ENCODE measurements at regions not wholly inside any gene's neighbourhood (a gene's known extent, or its start where the extent isn't known, plus 50 kb on each side); places are given as distances from the start of the nearest gene placed in this dataset.

DNA sequence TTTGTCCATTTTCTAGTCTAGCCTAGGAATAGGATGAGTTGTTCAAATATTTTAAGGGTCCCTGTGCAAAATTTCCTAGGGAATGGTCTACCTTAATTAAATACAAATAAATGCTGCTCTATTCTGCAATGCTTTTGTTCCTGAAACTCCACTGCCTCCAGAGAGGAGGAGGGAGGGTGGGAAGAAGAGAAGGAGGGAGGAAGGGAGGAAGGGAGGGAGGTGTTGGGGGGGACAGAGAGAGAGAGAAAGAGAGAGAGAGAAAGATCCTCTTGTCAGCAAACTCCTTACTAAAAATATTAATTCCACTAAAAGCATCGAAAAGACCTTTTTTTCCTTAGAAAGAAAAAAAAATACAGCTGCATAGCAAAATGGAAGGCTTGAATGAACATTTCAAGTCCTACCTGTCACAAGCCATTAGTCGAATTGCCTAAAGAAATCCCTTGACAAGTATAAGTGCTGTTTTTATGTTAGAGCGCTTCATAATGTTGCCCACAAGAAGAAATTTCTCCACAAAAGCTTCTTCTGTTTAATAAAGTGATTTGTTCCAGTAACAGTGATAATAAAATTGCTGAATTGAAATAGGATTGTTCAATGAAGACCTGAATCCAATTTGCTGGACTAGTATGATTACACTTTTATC lies 106.0 kb downstream of the NKX6-1 start:
- intact Hi-C loops (cut with micrococcal nuclease; ENCODE audit: unreplicated experiment), result no loop called here
- BruUV-seq (replicated peaks), result no TSS peak
- no peak overlapping the region for H3K4me3 Mint-ChIP-seq (ENCODE audit: low read depth, unreplicated experiment)
- H3K4me1 Mint-ChIP-seq (ENCODE audit: low read depth, unreplicated experiment), result no peaks in the 10 kb centered on the region
- no peaks in the 10 kb centered on the region for H3K9me3 Mint-ChIP-seq (ENCODE audit: low read depth, unreplicated experiment)
- H3K36me3 Mint-ChIP-seq (ENCODE audit: insufficient read depth, unreplicated experiment), result no peaks in the 10 kb centered on the region
- H3K27me3 Mint-ChIP-seq (ENCODE audit: unreplicated experiment), result peaks cover 44% of the 10 kb centered on the region
- DNase-seq, result no peak
- TF ChIP-seq, protein P1, sequence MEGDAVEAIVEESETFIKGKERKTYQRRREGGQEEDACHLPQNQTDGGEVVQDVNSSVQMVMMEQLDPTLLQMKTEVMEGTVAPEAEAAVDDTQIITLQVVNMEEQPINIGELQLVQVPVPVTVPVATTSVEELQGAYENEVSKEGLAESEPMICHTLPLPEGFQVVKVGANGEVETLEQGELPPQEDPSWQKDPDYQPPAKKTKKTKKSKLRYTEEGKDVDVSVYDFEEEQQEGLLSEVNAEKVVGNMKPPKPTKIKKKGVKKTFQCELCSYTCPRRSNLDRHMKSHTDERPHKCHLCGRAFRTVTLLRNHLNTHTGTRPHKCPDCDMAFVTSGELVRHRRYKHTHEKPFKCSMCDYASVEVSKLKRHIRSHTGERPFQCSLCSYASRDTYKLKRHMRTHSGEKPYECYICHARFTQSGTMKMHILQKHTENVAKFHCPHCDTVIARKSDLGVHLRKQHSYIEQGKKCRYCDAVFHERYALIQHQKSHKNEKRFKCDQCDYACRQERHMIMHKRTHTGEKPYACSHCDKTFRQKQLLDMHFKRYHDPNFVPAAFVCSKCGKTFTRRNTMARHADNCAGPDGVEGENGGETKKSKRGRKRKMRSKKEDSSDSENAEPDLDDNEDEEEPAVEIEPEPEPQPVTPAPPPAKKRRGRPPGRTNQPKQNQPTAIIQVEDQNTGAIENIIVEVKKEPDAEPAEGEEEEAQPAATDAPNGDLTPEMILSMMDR (IDR thresholded peaks at IDR 0.05; ENCODE audit: unreplicated experiment), result no peak
- H3K27ac Mint-ChIP-seq (ENCODE audit: unreplicated experiment), result no peak overlapping the region
- CTCF ChIA-PET, result no interaction called here

DNA sequence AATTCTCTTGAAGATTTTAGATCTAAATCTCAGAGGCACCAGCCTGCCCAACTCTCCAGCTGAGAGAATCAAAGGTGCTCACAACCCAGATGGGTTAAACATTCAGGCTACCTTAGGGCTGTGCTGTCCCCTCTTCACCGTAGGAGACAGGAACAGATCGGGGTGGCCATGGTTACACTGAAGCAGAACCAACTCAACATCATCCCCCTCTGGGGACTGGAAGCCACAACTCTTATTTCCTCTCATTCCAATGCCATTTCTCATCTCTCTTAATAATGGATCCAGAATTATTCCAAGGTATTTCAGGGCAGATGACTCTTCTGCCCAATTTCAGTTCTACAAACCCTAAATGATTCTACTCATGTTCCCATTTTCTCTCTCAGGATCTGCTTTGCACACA lies 109.7 kb downstream of the NKX6-1 start:
- Mint-ChIP-seq H3K9me3 (ENCODE audit: low read depth, unreplicated experiment) (no peaks in the 10 kb centered on the region), H3K27ac (ENCODE audit: unreplicated experiment) (no peak overlapping the region), H3K4me1 (ENCODE audit: low read depth, unreplicated experiment) (no peaks in the 10 kb centered on the region), H3K36me3 (ENCODE audit: insufficient read depth, unreplicated experiment) (no peaks in the 10 kb centered on the region), H3K4me3 (ENCODE audit: low read depth, unreplicated experiment) (no peak overlapping the region), H3K27me3 (ENCODE audit: unreplicated experiment) (peaks cover 61% of the 10 kb centered on the region)
- TF ChIP-seq, protein P1 (IDR thresholded peaks at IDR 0.05; ENCODE audit: unreplicated experiment), result no peak
- no peak for DNase-seq
- BruUV-seq (replicated peaks), result no TSS peak
- intact Hi-C loops (cut with micrococcal nuclease; ENCODE audit: unreplicated experiment), result no loop called here
- CTCF ChIA-PET, result no interaction called here

DNA sequence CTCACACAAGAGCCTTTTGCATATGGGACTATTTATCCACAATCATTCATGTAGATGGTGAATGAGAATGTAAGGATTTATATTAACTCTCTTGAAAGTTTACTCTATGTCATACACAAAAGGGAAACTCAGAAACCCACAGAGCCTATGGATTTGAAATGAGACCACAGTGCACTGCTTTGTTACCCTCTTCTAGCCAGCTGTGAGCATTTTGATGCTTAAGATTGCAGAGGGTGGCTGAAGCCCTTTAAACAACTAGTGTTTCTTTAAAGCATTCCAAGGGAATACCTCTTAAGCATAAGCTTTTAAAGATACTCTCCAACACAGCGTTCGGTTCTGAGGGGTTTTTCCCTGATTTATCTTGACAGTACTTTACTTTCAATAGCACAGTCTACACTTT lies 113.9 kb downstream of the NKX6-1 start:
- no peaks in the 10 kb centered on the region for H3K9me3 Mint-ChIP-seq (ENCODE audit: low read depth, unreplicated experiment)
- BruUV-seq (replicated peaks), result no TSS peak
- H3K27me3 Mint-ChIP-seq (ENCODE audit: unreplicated experiment), result peaks cover 46% of the 10 kb centered on the region
- intact Hi-C loops (cut with micrococcal nuclease; ENCODE audit: unreplicated experiment), result no loop called here
- H3K4me1 Mint-ChIP-seq (ENCODE audit: low read depth, unreplicated experiment), result no peaks in the 10 kb centered on the region
- H3K36me3 Mint-ChIP-seq (ENCODE audit: insufficient read depth, unreplicated experiment), result no peaks in the 10 kb centered on the region
- H3K4me3 Mint-ChIP-seq (ENCODE audit: low read depth, unreplicated experiment), result no peak overlapping the region
- no peak for DNase-seq
- TF ChIP-seq, protein P1 (IDR thresholded peaks at IDR 0.05; ENCODE audit: unreplicated experiment), result no peak
- CTCF ChIA-PET, result no interaction called here
- no peak overlapping the region for H3K27ac Mint-ChIP-seq (ENCODE audit: unreplicated experiment)

DNA sequence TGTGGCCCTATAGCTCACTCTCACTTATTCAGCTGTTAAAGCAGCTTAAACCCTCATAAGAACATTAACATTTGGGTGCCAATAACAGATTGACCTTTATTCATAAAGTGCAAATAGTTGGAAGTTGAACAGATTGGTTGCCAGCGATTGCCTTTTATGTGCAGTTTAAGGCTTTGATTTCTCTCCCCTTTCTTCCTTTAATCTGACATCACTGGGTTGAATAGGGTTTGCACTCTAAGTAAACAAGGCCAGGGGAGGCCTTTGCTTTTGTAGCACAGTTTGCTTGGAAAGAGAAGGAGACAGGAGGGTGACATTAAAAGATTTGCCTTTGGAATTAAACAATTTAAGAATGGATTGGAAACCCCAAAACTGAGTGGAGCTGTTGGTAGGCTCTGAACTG lies 114.3 kb downstream of the NKX6-1 start:
- Mint-ChIP-seq H3K36me3 (ENCODE audit: insufficient read depth, unreplicated experiment) (no peaks in the 10 kb centered on the region), H3K9me3 (ENCODE audit: low read depth, unreplicated experiment) (no peaks in the 10 kb centered on the region), H3K27ac (ENCODE audit: unreplicated experiment) (no peak overlapping the region), H3K4me1 (ENCODE audit: low read depth, unreplicated experiment) (no peaks in the 10 kb centered on the region), H3K4me3 (ENCODE audit: low read depth, unreplicated experiment) (no peak overlapping the region), H3K27me3 (ENCODE audit: unreplicated experiment) (peaks cover 42% of the 10 kb centered on the region)
- TF ChIP-seq, protein P1 (IDR thresholded peaks at IDR 0.05; ENCODE audit: unreplicated experiment), result no peak
- CTCF ChIA-PET, result no interaction called here
- no peak for DNase-seq
- BruUV-seq (replicated peaks), result no TSS peak
- intact Hi-C loops (cut with micrococcal nuclease; ENCODE audit: unreplicated experiment), result no loop called here
